WTC11 (cell line): ENCODE measurements at regions not wholly inside any gene's neighbourhood (a gene's known extent, or its start where the extent isn't known, plus 50 kb on each side); places are given as distances from the start of the nearest gene placed in this dataset.

Experiments
- ATAC-seq: fragments of 200-7000 bp; cut with Tn5 transposase; 2 replicates; pipeline ENCODE4 v1.10.0; 2021; ENCODE audit warnings: mild to moderate bottlenecking, moderate library complexity
- CTCF ChIA-PET: fragments of 300-600 bp; sonication (Branson Sonifier 250); formaldehyde crosslinking; loops from one replicate; lab custom pipeline; 2021; ENCODE audit warnings: antibody characterized with exemption; lab: Charles Lee
- POLR2A ChIA-PET: fragments of 350-600 bp; sonication (Branson Sonifier 250); formaldehyde crosslinking; loops from one replicate; lab custom pipeline; 2021; ENCODE audit warnings: antibody characterized with exemption; lab: Charles Lee
- DNase-seq: peaks from one replicate; pipeline ENCODE4 v3.0.0; 2021; ENCODE audit warnings: low spot score
- H3K27ac Mint-ChIP-seq: 2 replicates; pipeline ENCODE4 v1.8.0; 2021; ENCODE audit warnings: mixed read lengths
- H3K27me3 Mint-ChIP-seq: 2 replicates; pipeline ENCODE4 v1.8.0; 2021; ENCODE audit warnings: low read depth, mild to moderate bottlenecking, moderate library complexity, mixed read lengths
- H3K36me3 Mint-ChIP-seq: 2 replicates; pipeline ENCODE4 v1.8.0; 2021; ENCODE audit warnings: mixed read lengths
- H3K4me1 Mint-ChIP-seq: 2 replicates; pipeline ENCODE4 v1.8.0; 2022; ENCODE audit warnings: mixed read lengths
- H3K4me3 Mint-ChIP-seq: 2 replicates; pipeline ENCODE4 v1.8.0; 2021; ENCODE audit warnings: mild to moderate bottlenecking, moderate library complexity, mixed read lengths
- H3K9me3 Mint-ChIP-seq: 2 replicates; pipeline ENCODE4 v1.8.0; 2021; ENCODE audit warnings: mixed read lengths
- ATF3 ChIP-seq: sonication (generic); formaldehyde crosslinking; conservative IDR thresholded peaks from 2 replicates; pipeline ENCODE4 v1.8.1; 2022; ENCODE audit warnings: mild to moderate bottlenecking, missing genetic modification reagents
- ETV6 ChIP-seq: sonication (generic); formaldehyde crosslinking; IDR thresholded peaks from 2 replicates; pipeline ENCODE4 v1.8.1; 2022; ENCODE audit warnings: mild to moderate bottlenecking, missing genetic modification reagents
- FOXK1 ChIP-seq: sonication (generic); formaldehyde crosslinking; IDR thresholded peaks from 2 replicates; pipeline ENCODE4 v1.8.0; 2022; ENCODE audit warnings: mild to moderate bottlenecking, moderate library complexity, missing genetic modification reagents
- GABPB1 ChIP-seq: sonication (generic); formaldehyde crosslinking; IDR thresholded peaks from 2 replicates; pipeline ENCODE4 v1.8.1; 2023; ENCODE audit warnings: mild to moderate bottlenecking, missing genetic modification reagents
- HMGA2 ChIP-seq: fragments of 250-450 bp; sonication (Bioruptor Pico); IDR thresholded peaks from 2 replicates; pipeline ENCODE4 v1.4.0; 2021; ENCODE audit warnings: mild to moderate bottlenecking, moderate library complexity
- IRF2 ChIP-seq: sonication (generic); formaldehyde crosslinking; IDR thresholded peaks from 2 replicates; pipeline ENCODE4 v1.8.0; 2022; ENCODE audit warnings: low read depth, missing genetic modification reagents, borderline replicate concordance
- NR2C2 ChIP-seq: sonication (generic); formaldehyde crosslinking; IDR thresholded peaks from 2 replicates; pipeline ENCODE4 v1.8.0; 2022; ENCODE audit warnings: mild to moderate bottlenecking, missing genetic modification reagents
- RORB ChIP-seq: fragments of 250-450 bp; sonication (Bioruptor Pico); IDR thresholded peaks from 2 replicates; pipeline ENCODE4 v1.9.0; 2021; ENCODE audit warnings: mild to moderate bottlenecking
- TEAD4 ChIP-seq: sonication (generic); formaldehyde crosslinking; IDR thresholded peaks from 2 replicates; pipeline ENCODE4 v1.8.0; 2022; ENCODE audit warnings: mild to moderate bottlenecking, missing genetic modification reagents
- TP53 ChIP-seq: sonication (generic); formaldehyde crosslinking; IDR thresholded peaks from 2 replicates; pipeline ENCODE4 v1.8.1; 2023; ENCODE audit warnings: mild to moderate bottlenecking, missing genetic modification reagents
- USF2 ChIP-seq: sonication (generic); formaldehyde crosslinking; IDR thresholded peaks from 2 replicates; pipeline ENCODE4 v1.8.1; 2023; ENCODE audit warnings: mild to moderate bottlenecking, missing genetic modification reagents, moderate library complexity
- ZMAT4 ChIP-seq: fragments of 250-450 bp; sonication (Bioruptor Pico); IDR thresholded peaks from 2 replicates; pipeline ENCODE4 v1.9.0; 2021; ENCODE audit warnings: mild to moderate bottlenecking
- ZNF232 ChIP-seq: sonication (generic); formaldehyde crosslinking; IDR thresholded peaks from 2 replicates; pipeline ENCODE4 v1.8.0; 2022; ENCODE audit warnings: mild to moderate bottlenecking, missing genetic modification reagents
- ZNF263 ChIP-seq: sonication (generic); formaldehyde crosslinking; IDR thresholded peaks from 2 replicates; pipeline ENCODE4 v1.8.1; 2022; ENCODE audit warnings: low read depth, mild to moderate bottlenecking, moderate library complexity, missing genetic modification reagents
- ZNF317 ChIP-seq: sonication (generic); formaldehyde crosslinking; IDR thresholded peaks from 2 replicates; pipeline ENCODE4 v1.8.1; 2023; ENCODE audit warnings: low read depth, mild to moderate bottlenecking, moderate library complexity, missing genetic modification reagents, borderline replicate concordance
- ZNF396 ChIP-seq: fragments of 250-450 bp; sonication (Bioruptor Pico); IDR thresholded peaks from 2 replicates; pipeline ENCODE4 v1.8.0; 2021; ENCODE audit warnings: mild to moderate bottlenecking, moderate library complexity, borderline replicate concordance
- TF ChIP-seq, protein P1 (sequence below): sonication (generic); formaldehyde crosslinking; IDR thresholded peaks from 2 replicates; pipeline ENCODE4 v1.8.1; 2022; ENCODE audit warnings: mild to moderate bottlenecking, moderate library complexity, missing genetic modification reagents
- TF ChIP-seq, protein P2 (sequence below): fragments of 250-450 bp; sonication (Bioruptor Pico); IDR thresholded peaks from 2 replicates; pipeline ENCODE4 v2.1.2; 2022; ENCODE audit warnings: mild to moderate bottlenecking, moderate library complexity
- TF ChIP-seq, protein P3 (sequence below): sonication (generic); formaldehyde crosslinking; IDR thresholded peaks from 2 replicates; pipeline ENCODE4 v1.8.1; 2023; ENCODE audit warnings: mild to moderate bottlenecking, missing genetic modification reagents

DNA sequence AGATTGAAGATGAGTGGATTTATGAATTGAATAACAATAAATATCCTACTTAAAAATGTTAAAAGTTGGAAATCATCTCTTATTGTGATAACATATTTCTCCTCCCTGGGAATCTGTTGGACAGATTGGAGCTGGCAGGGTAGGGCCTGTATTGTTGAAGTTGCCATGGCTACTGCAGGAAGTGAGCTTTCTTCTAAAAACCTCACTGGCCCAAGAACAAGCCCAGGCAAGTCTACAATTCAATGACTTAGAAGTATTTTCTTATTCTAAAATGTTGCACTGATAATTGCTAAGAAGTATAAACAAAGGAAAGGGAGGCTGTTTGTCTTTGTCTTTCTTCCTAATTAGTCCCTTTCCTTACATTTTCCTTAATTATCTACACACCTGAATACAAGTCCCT, 112.1 kb downstream of the DLEU7 start (continued):
- TF ChIP-seq FOXK1 (CRISPR knock-in tag), result no peak
- no peak for TF ChIP-seq ZNF396

DNA sequence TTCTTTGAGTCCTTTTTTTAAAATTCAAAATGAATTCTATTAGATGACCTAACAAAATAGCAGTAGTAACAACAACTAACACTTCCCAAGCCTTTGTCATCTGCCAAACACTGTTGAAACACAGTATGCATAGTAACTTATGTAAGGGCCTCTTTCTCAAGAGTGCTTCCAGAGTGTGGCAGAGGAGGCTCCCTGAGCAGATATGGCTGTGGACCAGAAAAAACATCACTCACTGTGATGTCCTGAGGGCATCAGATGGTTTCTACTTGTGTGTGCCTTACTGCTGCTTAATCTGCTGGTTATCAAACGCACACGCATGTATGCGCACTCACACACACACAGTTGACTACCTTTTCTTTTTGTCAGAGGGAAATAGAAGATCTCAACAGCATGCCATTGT, 110.8 kb downstream of the DLEU7 start:
- H3K9me3 Mint-ChIP-seq, result peaks cover 35% of the 10 kb centered on the region
- H3K36me3 Mint-ChIP-seq, result peaks cover 26% of the 10 kb centered on the region
- DNase-seq, result no peak
- POLR2A ChIA-PET, result no interaction called here
- CTCF ChIA-PET, result no interaction called here
- H3K4me1 Mint-ChIP-seq, result peaks cover 10% of the 10 kb centered on the region; the same call in 1 of the 2 replicates
- no peak for TF ChIP-seq ZMAT4 (CRISPR knock-in tag)
- no peak for TF ChIP-seq TEAD4
- TF ChIP-seq IRF2 (CRISPR knock-in tag), result no peak
- no peak for TF ChIP-seq ZNF232 (CRISPR knock-in tag)
- no peak for TF ChIP-seq ATF3
- no peak overlapping the region for H3K4me3 Mint-ChIP-seq
- no peak overlapping the region for H3K27ac Mint-ChIP-seq
- H3K27me3 Mint-ChIP-seq, result peaks cover 3% of the 10 kb centered on the region; the same call in 1 of the 2 replicates
- ATAC-seq, result no peak

GRCh38 chr13:50733392-50733791, 110.1 kb downstream of the DLEU7 start:
- Mint-ChIP-seq H3K27ac (no peak overlapping the region), H3K36me3 (peaks cover 26% of the 10 kb centered on the region), H3K4me1 (peaks cover 10% of the 10 kb centered on the region; the same call in 1 of the 2 replicates), H3K27me3 (peaks cover 3% of the 10 kb centered on the region; the same call in 1 of the 2 replicates), H3K4me3 (no peak overlapping the region)
- CTCF ChIA-PET, result no interaction called here
- POLR2A ChIA-PET, result no interaction called here
- DNase-seq, result no peak
- TF ChIP-seq RORB (no peak), ZNF263 (no peak), HMGA2 (no peak), ZNF317 (CRISPR knock-in tag) (no peak), ETV6 (CRISPR knock-in tag) (no peak)
- TF ChIP-seq, all 79 proteins: peak for 0
- H3K9me3 Mint-ChIP-seq, result peaks cover 35% of the 10 kb centered on the region
- ATAC-seq, result no peak

GRCh38 chr13:50735071-50735470, 108.4 kb downstream of the DLEU7 start:
- ATAC-seq (no peak), DNase-seq (no peak)
- Mint-ChIP-seq H3K4me1 (peaks cover 10% of the 10 kb centered on the region; the same call in 1 of the 2 replicates), H3K36me3 (peaks cover 20% of the 10 kb centered on the region), H3K4me3 (no peak overlapping the region), H3K9me3 (peaks cover 24% of the 10 kb centered on the region), H3K27me3 (no peaks in the 10 kb centered on the region), H3K27ac (no peak overlapping the region)
- ChIA-PET POLR2A (no interaction called here), CTCF (no interaction called here)
- TF ChIP-seq, protein P1, sequence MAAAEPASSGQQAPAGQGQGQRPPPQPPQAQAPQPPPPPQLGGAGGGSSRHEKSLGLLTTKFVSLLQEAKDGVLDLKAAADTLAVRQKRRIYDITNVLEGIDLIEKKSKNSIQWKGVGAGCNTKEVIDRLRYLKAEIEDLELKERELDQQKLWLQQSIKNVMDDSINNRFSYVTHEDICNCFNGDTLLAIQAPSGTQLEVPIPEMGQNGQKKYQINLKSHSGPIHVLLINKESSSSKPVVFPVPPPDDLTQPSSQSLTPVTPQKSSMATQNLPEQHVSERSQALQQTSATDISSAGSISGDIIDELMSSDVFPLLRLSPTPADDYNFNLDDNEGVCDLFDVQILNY (CRISPR knock-in tag), result no peak
- no peak for TF ChIP-seq TP53 (CRISPR knock-in tag)
- no peak for TF ChIP-seq NR2C2 (CRISPR knock-in tag)
- TF ChIP-seq, protein P2, sequence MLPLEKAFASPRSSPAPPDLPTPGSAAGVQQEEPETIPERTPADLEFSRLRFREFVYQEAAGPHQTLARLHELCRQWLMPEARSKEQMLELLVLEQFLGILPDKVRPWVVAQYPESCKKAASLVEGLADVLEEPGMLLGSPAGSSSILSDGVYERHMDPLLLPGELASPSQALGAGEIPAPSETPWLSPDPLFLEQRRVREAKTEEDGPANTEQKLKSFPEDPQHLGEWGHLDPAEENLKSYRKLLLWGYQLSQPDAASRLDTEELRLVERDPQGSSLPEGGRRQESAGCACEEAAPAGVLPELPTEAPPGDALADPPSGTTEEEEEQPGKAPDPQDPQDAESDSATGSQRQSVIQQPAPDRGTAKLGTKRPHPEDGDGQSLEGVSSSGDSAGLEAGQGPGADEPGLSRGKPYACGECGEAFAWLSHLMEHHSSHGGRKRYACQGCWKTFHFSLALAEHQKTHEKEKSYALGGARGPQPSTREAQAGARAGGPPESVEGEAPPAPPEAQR (CRISPR knock-in tag), result no peak
- no peak for TF ChIP-seq GABPB1 (CRISPR knock-in tag)
- TF ChIP-seq TEAD4, result no peak
- TF ChIP-seq, protein P3, sequence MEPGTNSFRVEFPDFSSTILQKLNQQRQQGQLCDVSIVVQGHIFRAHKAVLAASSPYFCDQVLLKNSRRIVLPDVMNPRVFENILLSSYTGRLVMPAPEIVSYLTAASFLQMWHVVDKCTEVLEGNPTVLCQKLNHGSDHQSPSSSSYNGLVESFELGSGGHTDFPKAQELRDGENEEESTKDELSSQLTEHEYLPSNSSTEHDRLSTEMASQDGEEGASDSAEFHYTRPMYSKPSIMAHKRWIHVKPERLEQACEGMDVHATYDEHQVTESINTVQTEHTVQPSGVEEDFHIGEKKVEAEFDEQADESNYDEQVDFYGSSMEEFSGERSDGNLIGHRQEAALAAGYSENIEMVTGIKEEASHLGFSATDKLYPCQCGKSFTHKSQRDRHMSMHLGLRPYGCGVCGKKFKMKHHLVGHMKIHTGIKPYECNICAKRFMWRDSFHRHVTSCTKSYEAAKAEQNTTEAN (CRISPR knock-in tag), result no peak
- no peak for TF ChIP-seq USF2 (CRISPR knock-in tag)
